K562 (cell line): ENCODE measurements at regions not wholly inside any gene's neighbourhood (a gene's known extent, or its start where the extent isn't known, plus 50 kb on each side); places are given as distances from the start of the nearest gene placed in this dataset.

Experiments used
- ATAC-seq: fragments of 200-7000 bp; cut with Tn5 transposase; 3 replicates; pipeline ENCODE4 v1.9.1; 2020; ENCODE audit warnings: moderate library complexity
- BruUV-seq: library from RNA; stranded (reverse); fragments of 400-500 nt; replicated peaks from 2 replicates; lab custom pipeline; 2021; lab: Mats Ljungman, UMichigan
- CTCF ChIA-PET: fragments of 300-600 bp; formaldehyde crosslinking; extraction: SDS; loops from one replicate; lab custom pipeline; 2021; ENCODE audit warnings: low intra/inter-chr PET ratio; lab: Yijun Ruan, JAX
- POLR2A ChIA-PET: fragments of 300-600, 350-650 bp; sonication (Branson Sonifier 250); formaldehyde crosslinking; extraction: SDS; loops from one replicate; lab custom pipeline; 2021; ENCODE audit warnings: antibody characterized with exemption, inconsistent platforms; lab: Yijun Ruan, JAX
- DNase-seq, 4 experiments: peaks; one replicate each; pipeline versions ENCODE4 v3.0.0 to v3.0.0-alpha.2; 2011 to 2018; ENCODE audit warnings: low spot score in 3 of 4, mixed read lengths in 3 of 4; ENCODE audit errors: extremely low read depth in 1 of 4
- FAIRE-seq: peaks from 2 replicates; lab custom pipeline; 2011; peaks lifted over from hg19 to GRCh38; lab: Jason Lieb, UNC
- H2AFZ ChIP-seq: 2 replicates; pipeline ENCODE4 v1.6.0; 2011; ENCODE audit warnings: low read depth, low read length, control low read depth, inconsistent platforms
- H3K27ac ChIP-seq: fragments of 200-600 bp; 3 replicates; pipeline ENCODE4 v1.8.0; 2011; ENCODE audit warnings: low read depth, mild to moderate bottlenecking, control low read depth, inconsistent platforms, low read length, moderate library complexity, mixed read lengths; ENCODE audit errors: extremely low read depth
- H3K27me3 ChIP-seq, 2 experiments: fragments of 300-600 bp in 1 of 2; 2 replicates in 1 of 2; 3 replicates in 1 of 2; pipeline versions ENCODE4 v1.6.0 to v1.8.0; 2011; ENCODE audit warnings: inconsistent platforms in 2 of 2, low read length in 2 of 2, mild to moderate bottlenecking in 1 of 2, mixed read lengths in 1 of 2, moderate library complexity in 1 of 2; ENCODE audit not compliant: control insufficient read depth in 2 of 2, insufficient read depth in 2 of 2
- H3K36me3 ChIP-seq: fragments of 300-600 bp; 3 replicates; pipeline ENCODE4 v1.8.0; 2011; ENCODE audit warnings: mild to moderate bottlenecking, low read length, inconsistent platforms; ENCODE audit not compliant: control insufficient read depth, insufficient read depth
- H3K4me1 ChIP-seq, 2 experiments: fragments of 200-600 bp in 1 of 2; replicated peaks in 1 of 2; 2 replicates in 1 of 2; 3 replicates in 1 of 2; pipeline versions ENCODE4 v1.5.1 to v1.8.0; 2011; ENCODE audit warnings: inconsistent platforms in 2 of 2, low read length in 2 of 2, mild to moderate bottlenecking in 1 of 2, mixed read lengths in 1 of 2, moderate library complexity in 1 of 2; ENCODE audit not compliant: control insufficient read depth in 2 of 2, insufficient read depth in 2 of 2
- H3K4me2 ChIP-seq: 2 replicates; pipeline ENCODE4 v1.6.1; 2011; ENCODE audit warnings: low read length, control low read depth, inconsistent platforms, mixed read lengths; ENCODE audit not compliant: insufficient read depth
- H3K4me3 ChIP-seq: fragments of 200-600 bp; sonication (generic), shearing (Covaris generic); 2 replicates; pipeline ENCODE4 v1.5.1; 2016; ENCODE audit warnings: control low read depth, inconsistent platforms
- H3K79me2 ChIP-seq: fragments of 200-600 bp; 3 replicates; pipeline ENCODE4 v1.8.0; 2011; ENCODE audit warnings: low read length, inconsistent platforms; ENCODE audit not compliant: control insufficient read depth, insufficient read depth
- H3K9ac ChIP-seq, 2 experiments: 2 replicates each; pipeline versions ENCODE4 v1.6.0 to v1.6.1; 2011; ENCODE audit warnings: low read depth in 2 of 2, low read length in 2 of 2, control low read depth in 1 of 2, inconsistent platforms in 1 of 2, mild to moderate bottlenecking in 1 of 2, mixed read lengths in 1 of 2; ENCODE audit not compliant: insufficient read depth in 1 of 2
- H3K9me1 ChIP-seq: one replicate; pipeline ENCODE4 v1.6.0; 2011; ENCODE audit warnings: inconsistent platforms, mild to moderate bottlenecking, low read length, moderate library complexity; ENCODE audit not compliant: control insufficient read depth, insufficient read depth
- H3K9me3 ChIP-seq: replicated peaks from 2 replicates; pipeline ENCODE4 v1.5.1; 2011; ENCODE audit warnings: low read depth, low read length, inconsistent platforms; ENCODE audit not compliant: control insufficient read depth, insufficient read depth
- H4K20me1 ChIP-seq: replicated peaks from 2 replicates; pipeline ENCODE4 v1.6.1; 2011; ENCODE audit warnings: low read length, inconsistent platforms, mixed read lengths; ENCODE audit not compliant: control insufficient read depth, insufficient read depth
- TAF1 ChIP-seq: IDR thresholded peaks from 2 replicates; pipeline ENCODE4 v1.6.1; 2011; ENCODE audit warnings: mild to moderate bottlenecking, low read length, moderate library complexity; ENCODE audit not compliant: insufficient read depth, control insufficient read depth, severe bottlenecking; ENCODE audit errors: extremely low read depth
- WGBS: fragments of 100-300 bp; shearing (Covaris generic); methylation state at CpG from one replicate; pipeline ENCODE4 v1.1.6; 2016; ENCODE audit warnings: low coverage, mixed read lengths; ENCODE audit not compliant: insufficient coverage; ENCODE audit errors: missing lambda C conversion rate; 5-methylcytosine and 5-hydroxymethylcytosine counted together
- in situ Hi-C: fragments of 300-500 bp; cut with MboI; formaldehyde crosslinking; loops from 4 replicates; pipeline ENCODE4 v1.15.0; 2018; ENCODE audit warnings: inconsistent platforms, mixed read lengths
- intact Hi-C: fragments of 100-400 bp; cut with micrococcal nuclease; formaldehyde crosslinking; loops from 2 replicates; pipeline ENCODE4 v1.14.2; 2022
- TF ChIP-seq, protein P1 (sequence below): fragments of 250-450 bp; sonication (Bioruptor Pico); IDR thresholded peaks from 2 replicates; pipeline ENCODE4 v1.8.0; 2022; ENCODE audit warnings: moderate library complexity, mild to moderate bottlenecking, inconsistent platforms
- TF ChIP-seq, protein P2 (sequence below): fragments of 150-350 bp; conservative IDR thresholded peaks from 2 replicates; pipeline ENCODE4 v1.6.1; 2014; ENCODE audit warnings: low read length

DNA sequence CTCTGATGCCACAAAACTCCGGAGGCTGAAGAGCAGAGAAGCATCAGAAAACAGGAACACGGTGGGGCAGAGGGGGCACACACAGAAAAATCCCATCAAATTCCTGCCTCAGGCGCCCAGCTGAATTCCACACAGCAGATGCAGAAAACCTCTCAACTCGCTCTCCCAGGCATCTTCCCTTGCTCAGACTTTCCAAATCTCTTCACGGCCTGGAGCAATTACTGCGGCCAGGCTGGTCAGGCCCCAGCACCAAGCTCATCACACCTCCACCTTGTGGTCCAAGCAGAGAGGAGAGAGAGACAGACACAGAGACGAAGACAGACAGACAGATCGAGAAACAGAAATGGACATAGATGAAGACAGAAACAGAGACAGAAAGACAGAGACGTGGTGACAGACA is 89.0 kb downstream of the NCOR2 start:
- WGBS: 88% methylated on average over 5 of the region's 9 CpGs
- BruUV-seq: no TSS peak
- 0 out of 2 replicates have a peak, but pooled peaks cover 6% of the 10 kb centered on the region for H4K20me1 ChIP-seq
- H3K4me2 ChIP-seq: no peak overlapping the region
- no peaks in the 10 kb centered on the region; the same call in 1 of the 2 replicates for H3K9me3 ChIP-seq
- H2AFZ ChIP-seq: no peak overlapping the region
- TF ChIP-seq, protein P1, sequence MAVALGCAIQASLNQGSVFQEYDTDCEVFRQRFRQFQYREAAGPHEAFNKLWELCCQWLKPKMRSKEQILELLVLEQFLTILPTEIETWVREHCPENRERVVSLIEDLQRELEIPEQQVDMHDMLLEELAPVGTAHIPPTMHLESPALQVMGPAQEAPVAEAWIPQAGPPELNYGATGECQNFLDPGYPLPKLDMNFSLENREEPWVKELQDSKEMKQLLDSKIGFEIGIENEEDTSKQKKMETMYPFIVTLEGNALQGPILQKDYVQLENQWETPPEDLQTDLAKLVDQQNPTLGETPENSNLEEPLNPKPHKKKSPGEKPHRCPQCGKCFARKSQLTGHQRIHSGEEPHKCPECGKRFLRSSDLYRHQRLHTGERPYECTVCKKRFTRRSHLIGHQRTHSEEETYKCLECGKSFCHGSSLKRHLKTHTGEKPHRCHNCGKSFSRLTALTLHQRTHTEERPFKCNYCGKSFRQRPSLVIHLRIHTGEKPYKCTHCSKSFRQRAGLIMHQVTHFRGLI (CRISPR knock-in tag): no peak
- TF ChIP-seq, protein P2, sequence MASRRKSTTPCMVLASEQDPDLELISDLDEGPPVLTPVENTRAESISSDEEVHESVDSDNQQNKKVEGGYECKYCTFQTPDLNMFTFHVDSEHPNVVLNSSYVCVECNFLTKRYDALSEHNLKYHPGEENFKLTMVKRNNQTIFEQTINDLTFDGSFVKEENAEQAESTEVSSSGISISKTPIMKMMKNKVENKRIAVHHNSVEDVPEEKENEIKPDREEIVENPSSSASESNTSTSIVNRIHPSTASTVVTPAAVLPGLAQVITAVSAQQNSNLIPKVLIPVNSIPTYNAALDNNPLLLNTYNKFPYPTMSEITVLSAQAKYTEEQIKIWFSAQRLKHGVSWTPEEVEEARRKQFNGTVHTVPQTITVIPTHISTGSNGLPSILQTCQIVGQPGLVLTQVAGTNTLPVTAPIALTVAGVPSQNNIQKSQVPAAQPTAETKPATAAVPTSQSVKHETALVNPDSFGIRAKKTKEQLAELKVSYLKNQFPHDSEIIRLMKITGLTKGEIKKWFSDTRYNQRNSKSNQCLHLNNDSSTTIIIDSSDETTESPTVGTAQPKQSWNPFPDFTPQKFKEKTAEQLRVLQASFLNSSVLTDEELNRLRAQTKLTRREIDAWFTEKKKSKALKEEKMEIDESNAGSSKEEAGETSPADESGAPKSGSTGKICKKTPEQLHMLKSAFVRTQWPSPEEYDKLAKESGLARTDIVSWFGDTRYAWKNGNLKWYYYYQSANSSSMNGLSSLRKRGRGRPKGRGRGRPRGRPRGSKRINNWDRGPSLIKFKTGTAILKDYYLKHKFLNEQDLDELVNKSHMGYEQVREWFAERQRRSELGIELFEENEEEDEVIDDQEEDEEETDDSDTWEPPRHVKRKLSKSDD: no peak
- TF ChIP-seq TAF1: no peak
- FAIRE-seq: no peak
- CTCF ChIA-PET: no interaction called here
- no peak overlapping the region for H3K9ac ChIP-seq
- H3K4me1 ChIP-seq: peaks cover 0 to 38% of the 10 kb centered on the region in 2 experiments; a peak in 3 of 5 replicates
- no peak overlapping the region for H3K27ac ChIP-seq
- in situ Hi-C loops (no loop called here), intact Hi-C loops (loop anchor here (10.0 kb wide), 1 partner anchor 124 kb away; no protein-coding TSS in a partner anchor)
- DNase-seq: no peak
- POLR2A ChIA-PET: interaction anchor here (0.7 to 1.2 kb wide), 4 partner anchors 8 to 188 kb away, joined by 3 read pairs; no protein-coding TSS in a partner anchor
- H3K79me2 ChIP-seq: no peaks in the 10 kb centered on the region
- no peak for ATAC-seq
- no peak overlapping the region for H3K4me3 ChIP-seq
- H3K36me3 ChIP-seq: peaks cover 64% of the 10 kb centered on the region; the same call in 2 of the 3 replicates
- no peaks in the 10 kb centered on the region for H3K9me1 ChIP-seq
- no peaks in the 10 kb centered on the region for H3K27me3 ChIP-seq
